ENCODE measurements at regions not wholly inside any gene's neighbourhood (a gene's known extent, or its start where the extent isn't known, plus 50 kb on each side); places are given as distances from the start of the nearest gene placed in this dataset.

DNA sequence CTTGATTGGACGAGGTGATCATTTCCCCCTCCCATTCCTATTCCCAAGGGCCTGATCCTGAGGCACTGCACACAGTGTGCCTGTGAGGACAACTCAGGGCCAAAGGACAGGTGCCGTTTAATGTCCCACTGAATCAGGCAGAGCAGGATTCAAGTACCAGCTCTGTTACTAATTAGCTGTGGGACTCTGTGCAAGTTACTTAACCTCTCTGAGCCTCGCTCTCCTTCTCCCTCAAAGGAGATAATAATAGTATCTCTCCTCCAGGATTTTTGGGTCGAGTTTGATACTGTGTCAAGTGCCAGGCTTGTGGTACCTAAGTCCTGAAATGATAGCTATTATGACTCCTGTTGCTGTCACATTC lies 86.8 kb upstream of the NKD1 start:
- no peaks in the 10 kb centered on the region for H3K9me3 ChIP-seq (ENCODE audit: control insufficient read depth in 2 of 2, low read length in 2 of 2)
- no peaks in the 10 kb centered on the region for H3K4me1 ChIP-seq (ENCODE audit: control insufficient read depth, insufficient read depth, low read length)
- H3K4me3 ChIP-seq (ENCODE audit: low read length in 2 of 2) = no peak overlapping the region
- H3K36me3 ChIP-seq (ENCODE audit: control insufficient read depth in 2 of 2, insufficient read depth in 2 of 2, low read length in 2 of 2) = no peaks in the 10 kb centered on the region
- no peaks in the 10 kb centered on the region for H3K27me3 ChIP-seq (ENCODE audit: control insufficient read depth in 1 of 2, insufficient read depth in 2 of 2, low read length in 2 of 2)
- H3K9ac ChIP-seq (ENCODE audit: low read length in 2 of 2) = no peak overlapping the region
- H3K27ac ChIP-seq (ENCODE audit: low read length) = no peak overlapping the region

GRCh38 chr16:50460538-50461399 lies 87.4 kb upstream of the NKD1 start:
- H3K27ac ChIP-seq (ENCODE audit: low read length) = no peak overlapping the region
- no peak overlapping the region for H3K9ac ChIP-seq (ENCODE audit: low read length in 2 of 2)
- H3K36me3 ChIP-seq (ENCODE audit: control insufficient read depth in 2 of 2, insufficient read depth in 2 of 2, low read length in 2 of 2) = no peaks in the 10 kb centered on the region
- H3K9me3 ChIP-seq (ENCODE audit: control insufficient read depth in 2 of 2, low read length in 2 of 2) = no peaks in the 10 kb centered on the region
- no peaks in the 10 kb centered on the region for H3K27me3 ChIP-seq (ENCODE audit: control insufficient read depth in 1 of 2, insufficient read depth in 2 of 2, low read length in 2 of 2)
- no peak overlapping the region for H3K4me3 ChIP-seq (ENCODE audit: low read length in 2 of 2)
- H3K4me1 ChIP-seq (ENCODE audit: control insufficient read depth, insufficient read depth, low read length) = no peaks in the 10 kb centered on the region

- Histone ChIP-seq H3K4me1 (ENCODE audit: control insufficient read depth, insufficient read depth, low read length) (no peaks in the 10 kb centered on the region), H3K9me3 (ENCODE audit: control insufficient read depth in 2 of 2, low read length in 2 of 2) (no peaks in the 10 kb centered on the region), H3K36me3 (ENCODE audit: control insufficient read depth in 2 of 2, insufficient read depth in 2 of 2, low read length in 2 of 2) (no peaks in the 10 kb centered on the region), H3K4me3 (ENCODE audit: low read length in 2 of 2) (no peak overlapping the region), H3K27ac (ENCODE audit: low read length) (no peak overlapping the region), H3K9ac (ENCODE audit: low read length in 2 of 2) (no peak overlapping the region), H3K27me3 (ENCODE audit: control insufficient read depth in 1 of 2, insufficient read depth in 2 of 2, low read length in 2 of 2) (no peaks in the 10 kb centered on the region)
Measured at GRCh38 chr16:50459496-50460080, 88.6 kb upstream of the NKD1 start.

DNA sequence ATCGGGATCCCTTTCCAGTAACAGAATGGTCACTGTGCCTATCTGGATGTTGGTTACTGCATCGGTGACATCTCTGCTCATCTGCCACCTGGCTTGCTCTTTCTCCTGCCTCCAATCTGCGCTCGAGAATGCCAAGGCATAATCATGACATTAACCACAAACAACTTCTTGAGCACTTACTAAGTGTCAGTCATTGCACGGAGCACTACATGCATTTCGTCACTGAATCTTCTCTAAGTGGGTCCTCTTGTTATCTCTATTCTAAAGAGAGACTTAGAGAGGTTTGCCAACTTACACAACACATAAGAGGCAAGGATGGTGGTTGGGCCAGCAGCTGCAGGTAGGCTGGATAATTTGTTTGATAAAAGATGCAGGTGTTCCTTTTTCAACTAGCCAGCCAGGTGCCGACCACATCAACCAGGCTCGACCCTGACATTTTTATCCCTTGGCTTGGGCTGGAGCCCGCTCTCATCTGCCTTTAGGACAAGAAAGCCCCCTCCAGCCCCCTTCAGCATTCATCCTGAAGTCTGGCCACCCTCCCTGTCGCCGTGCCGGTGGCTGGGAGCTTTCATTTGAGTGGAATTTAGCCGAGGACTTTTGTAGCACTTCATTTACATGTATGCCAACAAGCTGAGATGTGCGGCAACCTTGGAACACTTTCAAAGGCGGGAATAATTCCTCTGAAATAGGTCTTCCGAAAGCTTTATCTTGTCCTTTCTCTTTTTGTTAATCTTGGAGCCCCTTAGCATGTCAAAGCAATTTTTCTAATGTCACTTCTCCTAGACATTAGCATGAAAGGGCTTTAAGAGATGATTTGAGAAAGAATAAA lies 89.3 kb upstream of the NKD1 start:
- Histone ChIP-seq H3K4me1 (ENCODE audit: control insufficient read depth, insufficient read depth, low read length) (no peaks in the 10 kb centered on the region), H3K36me3 (ENCODE audit: control insufficient read depth in 2 of 2, insufficient read depth in 2 of 2, low read length in 2 of 2) (no peaks in the 10 kb centered on the region), H3K27me3 (ENCODE audit: control insufficient read depth in 1 of 2, insufficient read depth in 2 of 2, low read length in 2 of 2) (no peaks in the 10 kb centered on the region), H3K9me3 (ENCODE audit: control insufficient read depth in 2 of 2, low read length in 2 of 2) (no peaks in the 10 kb centered on the region), H3K9ac (ENCODE audit: low read length in 2 of 2) (no peak overlapping the region), H3K4me3 (ENCODE audit: low read length in 2 of 2) (no peak overlapping the region), H3K27ac (ENCODE audit: low read length) (no peak overlapping the region)

GRCh38 chr16:50457979-50458491 lies 89.2 kb upstream of the BRD7 start:
- no peaks in the 10 kb centered on the region for H3K9me3 ChIP-seq (ENCODE audit: control insufficient read depth in 2 of 2, low read length in 2 of 2)
- no peak overlapping the region for H3K27ac ChIP-seq (ENCODE audit: low read length)
- no peak overlapping the region for H3K4me3 ChIP-seq (ENCODE audit: low read length in 2 of 2)
- no peaks in the 10 kb centered on the region for H3K36me3 ChIP-seq (ENCODE audit: control insufficient read depth in 2 of 2, insufficient read depth in 2 of 2, low read length in 2 of 2)
- no peaks in the 10 kb centered on the region for H3K27me3 ChIP-seq (ENCODE audit: control insufficient read depth in 1 of 2, insufficient read depth in 2 of 2, low read length in 2 of 2)
- no peaks in the 10 kb centered on the region for H3K4me1 ChIP-seq (ENCODE audit: control insufficient read depth, insufficient read depth, low read length)
- H3K9ac ChIP-seq (ENCODE audit: low read length in 2 of 2) = no peak overlapping the region

DNA sequence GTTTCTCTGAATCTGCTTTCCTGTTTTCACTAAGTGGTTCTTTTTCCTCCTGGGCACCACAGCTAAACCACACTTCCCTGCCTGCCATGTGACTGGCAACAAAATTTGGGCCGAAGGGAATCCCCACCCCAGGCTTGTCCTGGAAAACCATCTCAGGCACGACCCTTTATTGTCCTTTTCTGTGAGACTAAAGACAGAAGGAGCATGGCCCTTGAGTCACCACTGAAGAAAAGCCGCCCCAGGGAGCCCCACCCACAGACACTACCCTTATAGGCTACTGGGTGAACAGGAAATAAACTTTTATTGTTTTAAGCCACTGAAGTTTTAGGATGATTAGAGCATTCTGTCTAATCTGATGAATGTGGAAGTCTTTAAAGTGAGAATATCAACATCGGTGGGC lies 88.6 kb upstream of the BRD7 start:
- Histone ChIP-seq H3K27me3 (ENCODE audit: control insufficient read depth in 1 of 2, insufficient read depth in 2 of 2, low read length in 2 of 2) (no peaks in the 10 kb centered on the region), H3K36me3 (ENCODE audit: control insufficient read depth in 2 of 2, insufficient read depth in 2 of 2, low read length in 2 of 2) (no peaks in the 10 kb centered on the region), H3K9ac (ENCODE audit: low read length in 2 of 2) (no peak overlapping the region), H3K4me3 (ENCODE audit: low read length in 2 of 2) (no peak overlapping the region), H3K4me1 (ENCODE audit: control insufficient read depth, insufficient read depth, low read length) (no peaks in the 10 kb centered on the region), H3K9me3 (ENCODE audit: control insufficient read depth in 2 of 2, low read length in 2 of 2) (no peaks in the 10 kb centered on the region), H3K27ac (ENCODE audit: low read length) (no peak overlapping the region)

GRCh38 chr16:50455288-50455845 lies 86.6 kb upstream of the BRD7 start:
- H3K27me3 ChIP-seq (ENCODE audit: control insufficient read depth in 1 of 2, insufficient read depth in 2 of 2, low read length in 2 of 2) = no peaks in the 10 kb centered on the region
- H3K9ac ChIP-seq (ENCODE audit: low read length in 2 of 2) = no peak overlapping the region
- no peak overlapping the region for H3K4me3 ChIP-seq (ENCODE audit: low read length in 2 of 2)

GRCh38 chr16:50453446-50453845 lies 84.7 kb upstream of the BRD7 start:
- peaks cover 2% of the 10 kb centered on the region for H3K4me1 ChIP-seq (ENCODE audit: control insufficient read depth, insufficient read depth, low read length)
- no peak overlapping the region for H3K9ac ChIP-seq (ENCODE audit: low read length in 2 of 2)
- H3K9me3 ChIP-seq (ENCODE audit: control insufficient read depth in 2 of 2, low read length in 2 of 2) = no peaks in the 10 kb centered on the region
- H3K27me3 ChIP-seq (ENCODE audit: control insufficient read depth in 1 of 2, insufficient read depth in 2 of 2, low read length in 2 of 2) = peaks cover 0 to 2% of the 10 kb centered on the region in 2 donors
- no peak overlapping the region for H3K27ac ChIP-seq (ENCODE audit: low read length)
- no peaks in the 10 kb centered on the region for H3K36me3 ChIP-seq (ENCODE audit: control insufficient read depth in 2 of 2, insufficient read depth in 2 of 2, low read length in 2 of 2)
- no peak overlapping the region for H3K4me3 ChIP-seq (ENCODE audit: low read length in 2 of 2)

More at GRCh38 chr16:50455288-50455845, 86.6 kb upstream of the BRD7 start:
- H3K27ac ChIP-seq (ENCODE audit: low read length) = no peak overlapping the region
- H3K36me3 ChIP-seq (ENCODE audit: control insufficient read depth in 2 of 2, insufficient read depth in 2 of 2, low read length in 2 of 2) = no peaks in the 10 kb centered on the region
- H3K9me3 ChIP-seq (ENCODE audit: control insufficient read depth in 2 of 2, low read length in 2 of 2) = no peaks in the 10 kb centered on the region
- H3K4me1 ChIP-seq (ENCODE audit: control insufficient read depth, insufficient read depth, low read length) = peaks cover 2% of the 10 kb centered on the region

DNA sequence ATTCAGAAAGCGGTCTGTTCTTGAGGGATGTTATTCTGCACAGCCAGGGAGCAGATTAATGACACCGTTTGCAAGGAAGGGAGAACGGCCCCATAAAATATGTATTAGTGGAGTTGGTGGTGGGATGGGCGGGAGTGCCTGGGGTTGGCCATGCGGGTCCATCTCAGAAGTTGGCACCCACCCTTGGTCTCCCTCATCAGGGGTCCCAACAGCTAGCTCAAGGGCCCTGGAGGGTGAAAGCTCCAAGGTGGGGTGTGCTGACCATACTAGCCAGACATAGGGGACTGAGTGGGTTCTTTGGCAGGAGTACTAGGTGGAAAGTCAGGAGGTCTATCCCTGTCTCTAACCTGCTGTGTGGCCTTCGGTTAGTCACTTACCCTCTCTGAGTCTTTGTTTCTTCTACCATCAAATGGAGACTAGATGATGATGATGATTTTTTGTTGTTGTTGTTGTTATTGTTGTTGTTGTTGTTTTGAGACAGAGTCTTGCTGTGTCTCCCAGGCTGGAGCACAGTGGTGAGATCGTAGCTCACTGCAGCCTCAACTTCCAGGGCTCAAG lies 83.2 kb upstream of the BRD7 start:
- H3K27me3 ChIP-seq (ENCODE audit: control insufficient read depth in 1 of 2, insufficient read depth in 2 of 2, low read length in 2 of 2) = peaks cover 0 to 2% of the 10 kb centered on the region in 2 donors
- peaks cover 2% of the 10 kb centered on the region for H3K4me1 ChIP-seq (ENCODE audit: control insufficient read depth, insufficient read depth, low read length)
- H3K9me3 ChIP-seq (ENCODE audit: control insufficient read depth in 2 of 2, low read length in 2 of 2) = no peaks in the 10 kb centered on the region
- no peak overlapping the region for H3K4me3 ChIP-seq (ENCODE audit: low read length in 2 of 2)
- no peak overlapping the region for H3K27ac ChIP-seq (ENCODE audit: low read length)
- no peak overlapping the region for H3K9ac ChIP-seq (ENCODE audit: low read length in 2 of 2)
- no peaks in the 10 kb centered on the region for H3K36me3 ChIP-seq (ENCODE audit: control insufficient read depth in 2 of 2, insufficient read depth in 2 of 2, low read length in 2 of 2)

GRCh38 chr16:50450957-50451356 lies 82.2 kb upstream of the BRD7 start:
- Histone ChIP-seq H3K36me3 (ENCODE audit: control insufficient read depth in 2 of 2, insufficient read depth in 2 of 2, low read length in 2 of 2) (no peaks in the 10 kb centered on the region), H3K27me3 (ENCODE audit: control insufficient read depth in 1 of 2, insufficient read depth in 2 of 2, low read length in 2 of 2) (peaks cover 0 to 4% of the 10 kb centered on the region in 2 donors), H3K4me1 (ENCODE audit: control insufficient read depth, insufficient read depth, low read length) (peaks cover 2% of the 10 kb centered on the region)

More at GRCh38 chr16:50450957-50451356, 82.2 kb upstream of the BRD7 start:
- H3K27ac ChIP-seq (ENCODE audit: low read length) = no peak overlapping the region
- H3K9me3 ChIP-seq (ENCODE audit: control insufficient read depth in 2 of 2, low read length in 2 of 2) = no peaks in the 10 kb centered on the region
- no peak overlapping the region for H3K9ac ChIP-seq (ENCODE audit: low read length in 2 of 2)
- H3K4me3 ChIP-seq (ENCODE audit: low read length in 2 of 2) = no peak overlapping the region
